ENCODE measurements at regions not wholly inside any gene's neighbourhood (a gene's known extent, or its start where the extent isn't known, plus 50 kb on each side); places are given as distances from the start of the nearest gene placed in this dataset.

- DNase-seq (ENCODE audit: low read depth in 2 of 2, low spot score in 1 of 2): no peak
Measured at GRCh38 chr22:49372530-49373288, 455.0 kb downstream of the BRD1 start.

- no peak for DNase-seq (ENCODE audit: low read depth in 2 of 2, low spot score in 1 of 2)
Measured at GRCh38 chr22:49372111-49372529, 455.6 kb downstream of the BRD1 start.

GRCh38 chr22:49371325-49372110 lies 456.2 kb downstream of the BRD1 start:
- DNase-seq (ENCODE audit: low read depth in 2 of 2, low spot score in 1 of 2): no peak

- DNase-seq (ENCODE audit: low read depth in 2 of 2, low spot score in 1 of 2): no peak
Measured at GRCh38 chr22:49370627-49371301, 456.9 kb downstream of the BRD1 start.

- DNase-seq (ENCODE audit: low read depth in 2 of 2, low spot score in 1 of 2): no peak
Measured at GRCh38 chr22:49369726-49370626, 457.7 kb downstream of the BRD1 start.

GRCh38 chr22:49368976-49369725 lies 458.5 kb downstream of the BRD1 start:
- no peak for DNase-seq (ENCODE audit: low read depth in 2 of 2, low spot score in 1 of 2)

- no peak for DNase-seq (ENCODE audit: low read depth in 2 of 2, low spot score in 1 of 2)
Measured at GRCh38 chr22:49368221-49368975, 459.3 kb downstream of the BRD1 start.

GRCh38 chr22:49367041-49367697 lies 460.5 kb downstream of the BRD1 start:
- no peak for DNase-seq (ENCODE audit: low read depth in 2 of 2, low spot score in 1 of 2)

- DNase-seq (ENCODE audit: low read depth in 2 of 2, low spot score in 1 of 2): no peak
Measured at GRCh38 chr22:49366437-49366836, 461.2 kb downstream of the BRD1 start.

GRCh38 chr22:49365910-49366309 lies 461.8 kb downstream of the BRD1 start:
- no peak for DNase-seq (ENCODE audit: low read depth in 2 of 2, low spot score in 1 of 2)

GRCh38 chr22:49365191-49365837 lies 462.4 kb downstream of the BRD1 start:
- DNase-seq (ENCODE audit: low read depth in 2 of 2, low spot score in 1 of 2): no peak

GRCh38 chr22:49364398-49364797 lies 463.3 kb downstream of the BRD1 start:
- DNase-seq (ENCODE audit: low read depth in 2 of 2, low spot score in 1 of 2): no peak

- no peak for DNase-seq (ENCODE audit: low read depth in 2 of 2, low spot score in 1 of 2)
Measured at GRCh38 chr22:49363526-49364230, 464.0 kb downstream of the BRD1 start.

GRCh38 chr22:49362211-49362839 lies 465.3 kb downstream of the BRD1 start:
- DNase-seq (ENCODE audit: low read depth in 2 of 2, low spot score in 1 of 2): no peak

GRCh38 chr22:49361164-49361563 lies 466.5 kb downstream of the BRD1 start:
- DNase-seq (ENCODE audit: low read depth in 2 of 2, low spot score in 1 of 2): no peak

- no peak for DNase-seq (ENCODE audit: low read depth in 2 of 2, low spot score in 1 of 2)
Measured at GRCh38 chr22:49360746-49361145, 466.9 kb downstream of the BRD1 start.

GRCh38 chr22:49359076-49359475 lies 468.6 kb downstream of the BRD1 start:
- no peak for DNase-seq (ENCODE audit: low read depth in 2 of 2, low spot score in 1 of 2)

All from stimulated activated CD8-positive, alpha-beta memory T cell treated with anti-CD3 and anti-CD28 coated beads, Interleukin-4, amount 100 ng/mL, for 4 hours (primary cell).